SK-N-SH treated with all-trans-retinoic acid at 6 μM for 48 hours (cell line): ENCODE measurements at regions not wholly inside any gene's neighbourhood (a gene's known extent, or its start where the extent isn't known, plus 50 kb on each side); places are given as distances from the start of the nearest gene placed in this dataset.

Experiments
- ATAC-seq: fragments of 200-7000 bp; cut with Tn5 transposase; 3 replicates; pipeline ENCODE4 v1.9.1; 2020; ENCODE audit warnings: mild to moderate bottlenecking, moderate library complexity
- ARNTL ChIP-seq: fragments of 450-650 bp; formaldehyde crosslinking; IDR thresholded peaks from 2 replicates; pipeline ENCODE4 v1.5.0; 2020; ENCODE audit warnings: low read depth, mild to moderate bottlenecking, moderate library complexity, borderline replicate concordance
- BACH2 ChIP-seq: fragments of 250-450 bp; sonication (Bioruptor Pico); IDR thresholded peaks from 2 replicates; pipeline ENCODE4 v1.9.0; 2021; ENCODE audit warnings: mild to moderate bottlenecking, borderline replicate concordance
- CREB5 ChIP-seq: fragments of 250-450 bp; sonication (Bioruptor Pico); IDR thresholded peaks from 2 replicates; pipeline ENCODE4 v1.5.1; 2020; ENCODE audit warnings: low read depth, mild to moderate bottlenecking, moderate library complexity
- CSDC2 ChIP-seq: fragments of 250-450 bp; sonication (Bioruptor Pico); IDR thresholded peaks from 2 replicates; pipeline ENCODE4 v1.5.0; 2020; ENCODE audit warnings: mild to moderate bottlenecking, moderate library complexity
- CSRNP3 ChIP-seq: fragments of 250-450 bp; sonication (Bioruptor Pico); IDR thresholded peaks from 2 replicates; pipeline ENCODE4 v1.5.1; 2021; ENCODE audit warnings: mild to moderate bottlenecking, moderate library complexity
- ESRRG ChIP-seq: fragments of 250-450 bp; sonication (Bioruptor Pico); IDR thresholded peaks from 2 replicates; pipeline ENCODE4 v1.6.1; 2021; ENCODE audit warnings: mild to moderate bottlenecking
- GLIS3 ChIP-seq: fragments of 250-450 bp; sonication (Bioruptor Pico); IDR thresholded peaks from 2 replicates; pipeline ENCODE4 v1.5.0; 2020; ENCODE audit warnings: mild to moderate bottlenecking, moderate library complexity
- ISL1 ChIP-seq: fragments of 250-450 bp; sonication (Bioruptor Pico); IDR thresholded peaks from 2 replicates; pipeline ENCODE4 v2.1.2; 2022; ENCODE audit warnings: mild to moderate bottlenecking, moderate library complexity
- PPARA ChIP-seq: fragments of 250-450 bp; sonication (Bioruptor Pico); IDR thresholded peaks from 2 replicates; pipeline ENCODE4 v1.5.0; 2020; ENCODE audit warnings: mild to moderate bottlenecking, borderline replicate concordance
- SNAI2 ChIP-seq: fragments of 250-450 bp; sonication (Bioruptor Pico); IDR thresholded peaks from 2 replicates; pipeline ENCODE4 v1.5.0; 2020; ENCODE audit warnings: mild to moderate bottlenecking, moderate library complexity
- TCF4 ChIP-seq: fragments of 250-450 bp; sonication (Bioruptor Pico); IDR thresholded peaks from 2 replicates; pipeline ENCODE4 v1.8.0; 2021; ENCODE audit warnings: mild to moderate bottlenecking, moderate library complexity, borderline replicate concordance
- TOX ChIP-seq: fragments of 250-450 bp; sonication (Bioruptor Pico); IDR thresholded peaks from 2 replicates; pipeline ENCODE4 v1.8.0; 2021; ENCODE audit warnings: mild to moderate bottlenecking, moderate library complexity, borderline replicate concordance
- TSHZ2 ChIP-seq: fragments of 250-450 bp; sonication (Bioruptor Pico); IDR thresholded peaks from 2 replicates; pipeline ENCODE4 v1.5.0; 2020; ENCODE audit warnings: mild to moderate bottlenecking, moderate library complexity
- ZC3H10 ChIP-seq: fragments of 250-450 bp; sonication (Bioruptor Pico); IDR thresholded peaks from 2 replicates; pipeline ENCODE4 v1.5.1; 2021; ENCODE audit warnings: mild to moderate bottlenecking, moderate library complexity
- ZFP3 ChIP-seq: fragments of 250-450 bp; sonication (Bioruptor Pico); IDR thresholded peaks from 2 replicates; pipeline ENCODE4 v1.5.0; 2020; ENCODE audit warnings: mild to moderate bottlenecking, moderate library complexity
- ZFP30 ChIP-seq: fragments of 450-650 bp; formaldehyde crosslinking; IDR thresholded peaks from 2 replicates; pipeline ENCODE4 v1.5.0; 2022; ENCODE audit warnings: mild to moderate bottlenecking, moderate library complexity
- ZNF565 ChIP-seq: fragments of 450-650 bp; formaldehyde crosslinking; conservative IDR thresholded peaks from 2 replicates; pipeline ENCODE4 v1.5.0; 2020; ENCODE audit warnings: low read depth, mild to moderate bottlenecking, moderate library complexity
- ZNF70 ChIP-seq: fragments of 450-650 bp; formaldehyde crosslinking; IDR thresholded peaks from 2 replicates; pipeline ENCODE4 v1.5.0; 2020; ENCODE audit warnings: mild to moderate bottlenecking, moderate library complexity
- TF ChIP-seq, protein P1 (sequence below): fragments of 250-450 bp; sonication (Bioruptor Pico); IDR thresholded peaks from 2 replicates; pipeline ENCODE4 v1.8.0; 2020; ENCODE audit warnings: mild to moderate bottlenecking, moderate library complexity, borderline replicate concordance
- TF ChIP-seq, protein P2 (sequence below): fragments of 250-450 bp; sonication (Bioruptor Pico); IDR thresholded peaks from 2 replicates; pipeline ENCODE4 v1.8.0; 2021; ENCODE audit warnings: low read depth, mild to moderate bottlenecking, moderate library complexity, borderline replicate concordance

GRCh38 chrX:150044556-150044955 is 106.3 kb upstream of the EOLA2 start:
- ATAC-seq, result no peak
- TF ChIP-seq CREB5 (CRISPR knock-in tag) (no peak), ARNTL (CRISPR knock-in tag) (no peak), TCF4 (CRISPR knock-in tag) (no peak), ESRRG (no peak), GLIS3 (CRISPR knock-in tag) (no peak), ZNF70 (CRISPR knock-in tag) (no peak), TSHZ2 (CRISPR knock-in tag) (no peak)
- TF ChIP-seq, protein P1, sequence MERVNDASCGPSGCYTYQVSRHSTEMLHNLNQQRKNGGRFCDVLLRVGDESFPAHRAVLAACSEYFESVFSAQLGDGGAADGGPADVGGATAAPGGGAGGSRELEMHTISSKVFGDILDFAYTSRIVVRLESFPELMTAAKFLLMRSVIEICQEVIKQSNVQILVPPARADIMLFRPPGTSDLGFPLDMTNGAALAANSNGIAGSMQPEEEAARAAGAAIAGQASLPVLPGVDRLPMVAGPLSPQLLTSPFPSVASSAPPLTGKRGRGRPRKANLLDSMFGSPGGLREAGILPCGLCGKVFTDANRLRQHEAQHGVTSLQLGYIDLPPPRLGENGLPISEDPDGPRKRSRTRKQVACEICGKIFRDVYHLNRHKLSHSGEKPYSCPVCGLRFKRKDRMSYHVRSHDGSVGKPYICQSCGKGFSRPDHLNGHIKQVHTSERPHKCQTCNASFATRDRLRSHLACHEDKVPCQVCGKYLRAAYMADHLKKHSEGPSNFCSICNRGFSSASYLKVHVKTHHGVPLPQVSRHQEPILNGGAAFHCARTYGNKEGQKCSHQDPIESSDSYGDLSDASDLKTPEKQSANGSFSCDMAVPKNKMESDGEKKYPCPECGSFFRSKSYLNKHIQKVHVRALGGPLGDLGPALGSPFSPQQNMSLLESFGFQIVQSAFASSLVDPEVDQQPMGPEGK (CRISPR knock-in tag), result no peak
- TF ChIP-seq, protein P2, sequence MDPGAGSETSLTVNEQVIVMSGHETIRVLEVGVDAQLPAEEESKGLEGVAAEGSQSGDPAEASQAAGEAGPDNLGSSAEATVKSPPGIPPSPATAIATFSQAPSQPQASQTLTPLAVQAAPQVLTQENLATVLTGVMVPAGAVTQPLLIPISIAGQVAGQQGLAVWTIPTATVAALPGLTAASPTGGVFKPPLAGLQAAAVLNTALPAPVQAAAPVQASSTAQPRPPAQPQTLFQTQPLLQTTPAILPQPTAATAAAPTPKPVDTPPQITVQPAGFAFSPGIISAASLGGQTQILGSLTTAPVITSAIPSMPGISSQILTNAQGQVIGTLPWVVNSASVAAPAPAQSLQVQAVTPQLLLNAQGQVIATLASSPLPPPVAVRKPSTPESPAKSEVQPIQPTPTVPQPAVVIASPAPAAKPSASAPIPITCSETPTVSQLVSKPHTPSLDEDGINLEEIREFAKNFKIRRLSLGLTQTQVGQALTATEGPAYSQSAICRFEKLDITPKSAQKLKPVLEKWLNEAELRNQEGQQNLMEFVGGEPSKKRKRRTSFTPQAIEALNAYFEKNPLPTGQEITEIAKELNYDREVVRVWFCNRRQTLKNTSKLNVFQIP (CRISPR knock-in tag), result no peak

DNA sequence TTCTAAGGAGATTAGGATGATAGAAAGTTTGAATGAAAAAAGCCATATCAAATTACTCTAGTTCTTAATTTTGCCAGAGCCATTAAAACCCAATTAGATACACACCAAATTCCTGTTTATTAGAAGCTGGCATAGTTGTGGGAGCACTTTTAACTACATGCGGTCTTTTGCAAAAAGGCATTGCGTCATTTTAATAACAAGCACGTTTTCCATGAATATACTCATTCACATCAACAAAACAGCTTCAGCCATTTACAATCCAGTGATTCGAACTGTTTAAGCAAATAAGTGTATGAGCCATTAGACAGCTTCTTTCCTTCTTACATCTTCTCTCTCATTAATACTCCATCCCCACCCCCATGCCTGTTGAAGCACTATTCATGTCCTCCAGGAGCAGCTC is 109.5 kb upstream of the EOLA2 start:
- no peak for ATAC-seq
- TF ChIP-seq CSRNP3 (CRISPR knock-in tag) (no peak), TCF4 (CRISPR knock-in tag) (no peak), TOX (no peak), ESRRG (no peak), ZNF565 (CRISPR knock-in tag) (no peak)
- TF ChIP-seq, protein P2 (CRISPR knock-in tag), result no peak

GRCh38 chrX:150049647-150050046 is 111.4 kb upstream of the EOLA2 start:
- no peak for ATAC-seq
- no peak for TF ChIP-seq ZNF565 (CRISPR knock-in tag)
- no peak for TF ChIP-seq BACH2 (CRISPR knock-in tag)
- TF ChIP-seq TCF4 (CRISPR knock-in tag), result no peak
- no peak for TF ChIP-seq ARNTL (CRISPR knock-in tag)
- TF ChIP-seq PPARA, result no peak
- TF ChIP-seq TOX, result no peak
- TF ChIP-seq ZFP30 (CRISPR knock-in tag), result no peak
- no peak for TF ChIP-seq ZNF70 (CRISPR knock-in tag)
- no peak for TF ChIP-seq ISL1 (CRISPR knock-in tag)
- no peak for TF ChIP-seq CSRNP3 (CRISPR knock-in tag)
- TF ChIP-seq ZFP3 (CRISPR knock-in tag), result no peak
- no peak for TF ChIP-seq CSDC2 (CRISPR knock-in tag)
- TF ChIP-seq, protein P1 (CRISPR knock-in tag), result no peak
- no peak for TF ChIP-seq SNAI2 (CRISPR knock-in tag)
- no peak for TF ChIP-seq CREB5 (CRISPR knock-in tag)
- TF ChIP-seq ZC3H10 (CRISPR knock-in tag), result no peak
- TF ChIP-seq, all 23 proteins: peak for 0
